Right lobe of liver (tissue), 6 donors: ENCODE measurements at regions not wholly inside any gene's neighbourhood (a gene's known extent, or its start where the extent isn't known, plus 50 kb on each side); places are given as distances from the start of the nearest gene placed in this dataset.

ENCODE experiments used
- ATAC-seq, 4 donors: fragments of 200-7000 bp; cut with Tn5 transposase; one replicate each; pipeline ENCODE4 v1.9.1; 2020; ENCODE audit warnings: mild to moderate bottlenecking in 4 of 4, moderate library complexity in 4 of 4
- DNase-seq, 3 donors: peaks; one replicate each; pipeline ENCODE4 v3.0.0-alpha.2; 2020
- H3K27ac ChIP-seq, 3 donors: fragments of 200-600 bp; one replicate each; pipeline ENCODE4 v1.8.0; 2022
- H3K27me3 ChIP-seq, 2 donors: fragments of 200-600 bp; one replicate each; pipeline ENCODE4 v1.8.0; 2022
- H3K36me3 ChIP-seq, 4 donors: fragments of 200-600 bp; sonication (generic) in 1 of 4; one replicate each; pipeline versions ENCODE4 v1.5.1 to v1.8.0; 2017 to 2022; ENCODE audit warnings: control low read depth in 1 of 4
- H3K4me1 ChIP-seq, 4 donors: fragments of 200-600 bp; sonication (generic) in 1 of 4; one replicate each; pipeline versions ENCODE4 v1.5.1 to v1.8.0; 2017 to 2022; ENCODE audit warnings: control low read depth in 1 of 4
- H3K4me3 ChIP-seq, 3 donors: fragments of 200-600 bp; one replicate each; pipeline ENCODE4 v1.8.0; 2022
- H3K9me3 ChIP-seq, 4 donors: fragments of 200-600 bp; sonication (generic) in 1 of 4; one replicate each; pipeline versions ENCODE4 v1.5.1 to v1.8.0; 2017 to 2022; ENCODE audit warnings: control low read depth in 1 of 4
- POLR2A ChIP-seq: fragments of 450-650 bp; IDR thresholded peaks from one replicate; pipeline ENCODE4 v1.6.1; 2017; ENCODE audit warnings: antibody characterized with exemption, mild to moderate bottlenecking
- WGBS: methylation state at CpG from one replicate; pipeline ENCODE4 v1.1.6; 2018; ENCODE audit warnings: low coverage, low lambda C conversion rate; ENCODE audit not compliant: insufficient coverage; ENCODE audit errors: missing lambda C conversion rate; 5-methylcytosine and 5-hydroxymethylcytosine counted together
- intact Hi-C, 2 donors: fragments of 100-400 bp; cut with DNase I; formaldehyde crosslinking; loops; one replicate each; pipeline versions ENCODE4 v1.11.2 to v1.14.1; 2022
- TF ChIP-seq, protein P1 (sequence below), 4 donors: fragments of 200-600 bp in 3 of 4; fragments of 450-650 bp in 1 of 4; IDR thresholded peaks; one replicate each; pipeline versions ENCODE4 v1.5.1 to v1.8.0; 2016 to 2022; ENCODE audit warnings: antibody characterized with exemption in 4 of 4, mild to moderate bottlenecking in 2 of 4
- donor health status: DM: no; HTN: yes; CAD: no.
- donor health status: DM: no; HTN: no; CAD: no.
- donor health status: DM: no; HTN: no; CAD: no.
- donor health status: DM: no; HTN: yes; CAD: no.
- donor health status: DM: no; HTN: yes; CAD: no.

DNA sequence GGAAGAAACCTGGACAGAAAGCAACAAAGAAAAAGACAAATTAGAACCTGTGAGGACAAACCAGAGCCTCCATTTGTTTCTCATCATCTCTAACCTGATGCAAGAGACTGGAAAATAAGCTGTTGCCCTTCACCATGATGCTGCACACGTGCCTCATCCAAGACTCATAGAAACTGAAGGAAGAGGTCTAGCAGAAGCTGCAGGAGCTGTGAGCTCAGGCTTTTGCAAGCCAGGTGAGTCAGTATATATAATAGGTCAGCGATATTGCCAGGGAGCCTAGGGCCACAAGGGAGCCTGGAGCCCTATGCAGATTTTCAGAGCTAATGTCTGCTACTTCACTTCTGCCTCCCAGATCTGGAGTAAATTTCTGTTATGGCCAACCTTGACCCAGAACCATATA is 163.1 kb downstream of the LNPK start:
- Histone ChIP-seq H3K9me3 (no peaks in the 10 kb centered on the region), H3K27ac (no peak overlapping the region), H3K27me3 (no peaks in the 10 kb centered on the region), H3K36me3 (no peaks in the 10 kb centered on the region), H3K4me3 (no peak overlapping the region), H3K4me1 (no peaks in the 10 kb centered on the region)
- TF ChIP-seq, protein P1, sequence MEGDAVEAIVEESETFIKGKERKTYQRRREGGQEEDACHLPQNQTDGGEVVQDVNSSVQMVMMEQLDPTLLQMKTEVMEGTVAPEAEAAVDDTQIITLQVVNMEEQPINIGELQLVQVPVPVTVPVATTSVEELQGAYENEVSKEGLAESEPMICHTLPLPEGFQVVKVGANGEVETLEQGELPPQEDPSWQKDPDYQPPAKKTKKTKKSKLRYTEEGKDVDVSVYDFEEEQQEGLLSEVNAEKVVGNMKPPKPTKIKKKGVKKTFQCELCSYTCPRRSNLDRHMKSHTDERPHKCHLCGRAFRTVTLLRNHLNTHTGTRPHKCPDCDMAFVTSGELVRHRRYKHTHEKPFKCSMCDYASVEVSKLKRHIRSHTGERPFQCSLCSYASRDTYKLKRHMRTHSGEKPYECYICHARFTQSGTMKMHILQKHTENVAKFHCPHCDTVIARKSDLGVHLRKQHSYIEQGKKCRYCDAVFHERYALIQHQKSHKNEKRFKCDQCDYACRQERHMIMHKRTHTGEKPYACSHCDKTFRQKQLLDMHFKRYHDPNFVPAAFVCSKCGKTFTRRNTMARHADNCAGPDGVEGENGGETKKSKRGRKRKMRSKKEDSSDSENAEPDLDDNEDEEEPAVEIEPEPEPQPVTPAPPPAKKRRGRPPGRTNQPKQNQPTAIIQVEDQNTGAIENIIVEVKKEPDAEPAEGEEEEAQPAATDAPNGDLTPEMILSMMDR (IDR thresholded peaks at IDR 0.05), result no peak
- TF ChIP-seq POLR2A, result no peak
- ATAC-seq, result no peak
- no peak for DNase-seq
- intact Hi-C loops, result no loop called here
- WGBS, result 0% methylated on average over 1 of the region's 2 CpGs

DNA sequence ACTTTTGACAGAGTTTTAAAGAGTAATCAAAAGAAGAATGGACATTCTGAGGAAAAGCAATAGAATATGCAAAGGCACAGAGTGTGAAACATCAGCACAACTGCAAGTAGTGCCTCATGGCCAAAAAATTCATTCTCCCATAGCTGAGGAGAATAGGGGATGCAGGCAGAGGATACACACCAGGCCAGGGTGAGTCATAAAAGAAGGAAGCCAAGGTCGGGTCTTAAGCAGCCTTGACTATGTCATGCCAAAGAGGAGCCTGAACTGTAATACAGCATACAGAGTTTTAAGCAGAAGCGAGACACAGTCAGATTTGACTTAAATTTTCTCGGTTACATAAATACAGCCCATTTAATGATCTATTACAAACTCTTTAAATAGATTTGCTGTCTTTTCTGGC is 165.0 kb downstream of the LNPK start:
- no peak for TF ChIP-seq POLR2A
- TF ChIP-seq, protein P1 (IDR thresholded peaks at IDR 0.05), result no peak
- Histone ChIP-seq H3K4me1 (no peaks in the 10 kb centered on the region), H3K27me3 (no peaks in the 10 kb centered on the region), H3K36me3 (no peaks in the 10 kb centered on the region), H3K27ac (no peak overlapping the region), H3K4me3 (no peak overlapping the region), H3K9me3 (no peaks in the 10 kb centered on the region)
- DNase-seq (no peak), ATAC-seq (no peak)
- intact Hi-C loops, result no loop called here
- WGBS, result 13% methylated on average over 2 of the region's 3 CpGs

DNA sequence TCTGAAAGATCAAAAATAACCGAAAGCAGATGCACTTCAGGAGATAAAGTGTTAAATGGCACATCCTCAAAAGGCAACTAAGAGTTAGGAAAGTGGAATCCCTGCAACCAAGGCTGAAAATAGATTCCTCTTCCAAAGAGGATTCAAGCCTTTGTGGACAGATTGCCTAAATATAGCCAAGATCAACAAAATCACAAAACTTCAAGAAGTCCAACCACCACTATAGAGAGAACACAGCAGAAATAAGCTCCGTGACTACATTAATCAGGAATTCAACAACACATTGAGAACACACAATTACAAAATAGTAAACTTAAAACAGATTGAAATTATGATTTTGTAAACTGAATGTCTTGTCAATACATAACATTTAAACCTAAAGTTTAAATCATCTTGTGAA is 165.7 kb downstream of the LNPK start:
- WGBS, result 29% methylated on average over 2 of the region's 2 CpGs
- Histone ChIP-seq H3K4me1 (no peaks in the 10 kb centered on the region), H3K36me3 (no peaks in the 10 kb centered on the region), H3K9me3 (no peaks in the 10 kb centered on the region), H3K27me3 (no peaks in the 10 kb centered on the region), H3K27ac (no peak overlapping the region), H3K4me3 (no peak overlapping the region)
- intact Hi-C loops, result no loop called here
- no peak for TF ChIP-seq POLR2A
- TF ChIP-seq, protein P1 (IDR thresholded peaks at IDR 0.05), result no peak
- DNase-seq (no peak), ATAC-seq (no peak)

DNA sequence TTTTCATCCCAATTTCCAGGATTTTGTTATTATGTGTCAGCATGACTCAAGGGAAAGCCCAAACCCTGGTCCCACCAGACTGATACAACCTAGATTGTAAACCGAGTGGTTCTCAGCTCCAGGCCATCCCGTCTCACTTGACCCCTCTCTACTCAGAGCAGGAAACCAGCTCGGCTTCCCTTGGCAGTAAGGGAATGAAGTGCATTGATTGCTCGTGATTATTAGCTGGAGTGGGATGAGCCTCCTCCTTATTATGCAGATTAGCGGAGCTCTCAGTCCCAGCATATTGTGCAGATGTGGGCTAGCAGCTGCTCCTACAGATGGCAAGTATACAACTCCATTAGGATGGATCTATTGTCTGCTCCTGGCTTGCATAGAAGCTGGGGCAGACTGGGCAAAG is 167.6 kb downstream of the LNPK start:
- no peak overlapping the region for H3K27ac ChIP-seq
- DNase-seq (no peak), ATAC-seq (no peak)
- H3K4me3 ChIP-seq, result no peak overlapping the region
- H3K4me1 ChIP-seq, result no peaks in the 10 kb centered on the region
- no peak for TF ChIP-seq POLR2A
- TF ChIP-seq, protein P1 (IDR thresholded peaks at IDR 0.05), result no peak
- WGBS, result 27% methylated on average over 5 of the region's 5 CpGs
- H3K9me3 ChIP-seq, result no peaks in the 10 kb centered on the region
- no peaks in the 10 kb centered on the region for H3K36me3 ChIP-seq
- intact Hi-C loops, result no loop called here
- H3K27me3 ChIP-seq, result no peaks in the 10 kb centered on the region

DNA sequence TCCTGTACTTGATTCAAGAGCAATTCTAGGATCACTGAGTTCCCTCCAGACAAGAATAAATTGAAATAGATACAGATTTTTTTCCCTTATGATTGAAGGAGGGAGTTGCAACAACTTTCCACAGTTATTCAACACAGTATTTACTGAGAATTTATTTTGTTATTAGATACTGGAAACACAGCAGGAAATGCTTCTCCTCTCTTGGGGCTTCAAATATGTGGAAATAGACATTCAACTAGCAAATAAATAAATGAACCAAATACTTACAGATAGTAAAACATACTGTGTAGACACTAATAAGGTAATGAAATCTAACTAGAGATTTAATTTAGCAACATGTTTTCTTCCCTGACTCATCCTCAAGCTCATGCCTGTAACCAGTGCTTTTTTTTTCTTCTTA is 169.2 kb downstream of the LNPK start:
- no peaks in the 10 kb centered on the region for H3K4me1 ChIP-seq
- H3K36me3 ChIP-seq, result no peaks in the 10 kb centered on the region
- TF ChIP-seq, protein P1 (IDR thresholded peaks at IDR 0.05), result no peak
- TF ChIP-seq POLR2A, result no peak
- no peak for ATAC-seq
- H3K9me3 ChIP-seq, result no peaks in the 10 kb centered on the region
- H3K27me3 ChIP-seq, result no peaks in the 10 kb centered on the region
- intact Hi-C loops, result no loop called here
- H3K27ac ChIP-seq, result no peak overlapping the region
- DNase-seq, result no peak
- H3K4me3 ChIP-seq, result no peak overlapping the region
